ENCODE measurements at regions not wholly inside any gene's neighbourhood (a gene's known extent, or its start where the extent isn't known, plus 50 kb on each side); places are given as distances from the start of the nearest gene placed in this dataset.

DNA sequence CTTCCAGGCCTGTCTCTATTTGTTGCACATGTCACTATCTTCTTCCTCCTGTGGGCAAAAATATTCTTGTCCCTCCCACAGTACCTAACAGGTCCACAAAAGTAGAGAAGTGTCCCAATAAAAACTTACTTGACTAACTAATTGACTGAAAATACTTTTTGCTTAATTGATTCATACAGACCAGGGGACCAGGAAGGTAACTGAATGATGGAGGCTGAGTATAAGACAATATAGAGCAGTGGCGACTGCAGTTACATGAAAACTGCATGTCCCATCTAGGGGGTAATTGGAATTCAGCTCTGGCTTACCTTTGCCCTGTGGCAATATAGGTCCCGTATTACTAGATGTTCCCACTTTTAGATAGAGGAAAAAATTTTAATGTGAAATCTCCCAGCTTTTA lies 112.9 kb upstream of the CREB1 start:
- WGBS, 2 experiments (ENCODE audit: insufficient coverage in 2 of 2), result 100% methylated on average over 1 of the region's 2 CpGs
- no peaks in the 10 kb centered on the region for H3K4me1 ChIP-seq (ENCODE audit: control insufficient read depth, insufficient read depth, low read length, poor library complexity, severe bottlenecking)
- no peak overlapping the region for H3K4me3 ChIP-seq (ENCODE audit: extremely low read depth, insufficient read depth, low read length, poor library complexity, severe bottlenecking)
- no peak overlapping the region for H3K27ac ChIP-seq (ENCODE audit: low read depth, low read length, severe bottlenecking)
- H3K36me3 ChIP-seq (ENCODE audit: control insufficient read depth, insufficient read depth, low read length), result no peaks in the 10 kb centered on the region
- H3K9me3 ChIP-seq (ENCODE audit: control insufficient read depth, low read length), result no peaks in the 10 kb centered on the region

DNA sequence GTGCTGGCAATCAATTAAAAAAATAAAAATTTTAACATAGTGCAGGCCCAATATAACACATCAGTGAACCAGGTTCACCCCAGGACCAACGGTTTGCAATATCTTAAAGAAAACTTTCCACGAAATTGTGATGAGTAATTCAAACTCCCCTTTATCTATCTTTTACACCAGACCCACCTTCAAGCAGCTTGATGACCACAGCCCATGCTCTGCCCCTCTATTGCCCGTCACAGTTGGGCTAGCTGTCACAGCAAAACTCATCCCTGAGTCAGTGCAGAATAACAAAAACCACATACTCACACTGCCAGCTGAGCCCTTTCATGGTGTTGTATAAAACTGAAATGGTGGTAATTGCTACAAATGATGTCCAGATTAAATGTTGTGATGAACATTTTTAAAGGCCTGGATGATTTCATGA lies 112.5 kb upstream of the CREB1 start:
- WGBS, 2 experiments (ENCODE audit: insufficient coverage in 2 of 2), result 59 to 82% methylated on average over 2 of the region's 3 CpGs
- H3K4me3 ChIP-seq (ENCODE audit: extremely low read depth, insufficient read depth, low read length, poor library complexity, severe bottlenecking), result no peak overlapping the region
- H3K27ac ChIP-seq (ENCODE audit: low read depth, low read length, severe bottlenecking), result no peak overlapping the region

DNA sequence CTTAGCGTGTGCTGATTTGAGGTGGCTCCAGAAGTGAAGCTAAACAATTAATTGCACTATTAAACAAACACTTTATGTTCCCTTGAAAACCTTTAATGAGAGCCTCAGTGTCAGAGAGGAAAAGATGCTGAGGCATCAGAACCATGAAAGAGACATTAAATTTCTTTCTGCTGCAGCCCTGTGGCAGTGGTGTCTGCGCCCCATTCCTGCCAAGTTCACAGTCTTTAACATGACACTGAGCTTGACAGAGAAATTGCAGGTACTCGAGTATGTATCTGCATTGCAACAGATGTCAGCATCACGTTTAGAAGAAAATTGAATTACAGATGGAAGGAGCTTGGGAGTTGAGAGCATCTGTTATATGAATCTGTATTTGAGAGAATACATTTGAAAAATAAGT lies 111.3 kb upstream of the CREB1 start:
- WGBS, 2 experiments (ENCODE audit: insufficient coverage in 2 of 2), result 82 to 84% methylated on average over 3 to 4 of the region's 4 CpGs
- Histone ChIP-seq H3K4me3 (ENCODE audit: extremely low read depth, insufficient read depth, low read length, poor library complexity, severe bottlenecking) (no peak overlapping the region), H3K36me3 (ENCODE audit: control insufficient read depth, insufficient read depth, low read length) (no peaks in the 10 kb centered on the region), H3K27ac (ENCODE audit: low read depth, low read length, severe bottlenecking) (no peak overlapping the region), H3K9me3 (ENCODE audit: control insufficient read depth, low read length) (no peaks in the 10 kb centered on the region), H3K4me1 (ENCODE audit: control insufficient read depth, insufficient read depth, low read length, poor library complexity, severe bottlenecking) (no peaks in the 10 kb centered on the region)

More for the DNA sequence above, 112.5 kb upstream of the CREB1 start:
- H3K9me3 ChIP-seq (ENCODE audit: control insufficient read depth, low read length), result no peaks in the 10 kb centered on the region
- H3K4me1 ChIP-seq (ENCODE audit: control insufficient read depth, insufficient read depth, low read length, poor library complexity, severe bottlenecking), result no peaks in the 10 kb centered on the region
- no peaks in the 10 kb centered on the region for H3K36me3 ChIP-seq (ENCODE audit: control insufficient read depth, insufficient read depth, low read length)

DNA sequence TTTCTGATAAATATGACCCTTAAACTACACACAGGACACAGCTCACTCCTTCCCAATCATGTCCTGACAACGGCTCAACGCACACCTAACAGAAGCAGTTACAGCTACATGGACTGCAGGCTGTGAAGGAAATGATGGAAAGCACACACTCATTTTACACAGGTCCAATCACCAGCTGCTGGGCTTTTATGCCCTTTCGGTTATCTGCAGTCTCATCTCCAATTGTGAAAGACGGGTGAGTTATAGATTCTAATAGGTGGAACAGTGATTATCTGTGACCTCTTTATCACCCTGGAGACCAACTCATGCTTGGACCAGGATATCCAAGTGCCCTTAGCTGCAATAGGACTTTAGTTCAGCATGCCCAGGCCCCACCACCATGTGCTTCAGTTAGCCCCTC lies 110.4 kb upstream of the CREB1 start:
- no peaks in the 10 kb centered on the region for H3K36me3 ChIP-seq (ENCODE audit: control insufficient read depth, insufficient read depth, low read length)
- H3K9me3 ChIP-seq (ENCODE audit: control insufficient read depth, low read length), result no peaks in the 10 kb centered on the region
- WGBS, 2 experiments (ENCODE audit: insufficient coverage in 2 of 2), result 86 to 90% methylated on average over 2 of the region's 4 CpGs
- H3K4me1 ChIP-seq (ENCODE audit: control insufficient read depth, insufficient read depth, low read length, poor library complexity, severe bottlenecking), result no peaks in the 10 kb centered on the region
- no peak overlapping the region for H3K27ac ChIP-seq (ENCODE audit: low read depth, low read length, severe bottlenecking)
- no peak overlapping the region for H3K4me3 ChIP-seq (ENCODE audit: extremely low read depth, insufficient read depth, low read length, poor library complexity, severe bottlenecking)

DNA sequence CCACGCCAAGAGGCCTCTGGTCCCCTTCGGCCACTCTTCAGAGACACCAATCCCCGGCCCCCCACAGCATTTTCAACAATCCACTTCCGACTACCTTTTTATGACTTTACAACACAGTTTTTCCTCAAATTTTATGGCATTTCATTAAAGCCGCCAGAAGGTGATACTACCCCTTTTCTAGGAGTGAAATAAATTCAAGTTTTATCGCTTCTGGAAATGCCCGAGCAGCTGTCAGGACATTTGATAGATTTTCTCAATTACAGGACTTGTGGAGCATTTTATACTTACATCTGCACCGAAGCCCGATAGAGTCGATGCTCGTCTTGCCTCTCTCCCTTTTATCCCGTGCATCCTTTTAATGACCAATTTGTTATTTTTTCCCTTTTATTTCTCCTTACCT lies 108.1 kb upstream of the CREB1 start:
- Histone ChIP-seq H3K9me3 (ENCODE audit: control insufficient read depth, low read length) (no peaks in the 10 kb centered on the region), H3K27ac (ENCODE audit: low read depth, low read length, severe bottlenecking) (no peak overlapping the region), H3K4me3 (ENCODE audit: extremely low read depth, insufficient read depth, low read length, poor library complexity, severe bottlenecking) (no peak overlapping the region), H3K36me3 (ENCODE audit: control insufficient read depth, insufficient read depth, low read length) (no peaks in the 10 kb centered on the region), H3K4me1 (ENCODE audit: control insufficient read depth, insufficient read depth, low read length, poor library complexity, severe bottlenecking) (no peaks in the 10 kb centered on the region)
- WGBS, 2 experiments (ENCODE audit: insufficient coverage in 2 of 2), result 86 to 98% methylated on average over 9 to 12 of the region's 12 CpGs

DNA sequence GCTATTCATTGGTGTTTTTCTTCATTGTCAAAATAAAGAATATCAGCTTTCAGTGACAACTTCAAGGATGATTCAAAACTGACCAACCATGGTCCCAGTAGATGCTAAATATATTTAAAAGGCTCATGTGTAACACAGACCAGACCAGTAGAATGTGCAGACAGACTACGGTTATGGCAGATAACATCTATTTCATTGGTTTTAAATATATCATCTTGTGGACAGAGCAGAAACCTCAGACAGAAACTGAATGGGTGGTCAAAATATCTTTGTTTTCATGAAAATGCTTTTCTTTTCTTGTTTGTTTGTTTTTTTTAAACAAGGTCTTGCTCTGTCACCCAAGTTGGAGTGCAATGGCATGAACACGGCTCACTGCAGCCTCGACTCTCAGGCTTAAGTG lies 107.4 kb upstream of the CREB1 start:
- 83 to 100% methylated on average over 2 of the region's 3 CpGs for WGBS, 2 experiments (ENCODE audit: insufficient coverage in 2 of 2)
- Histone ChIP-seq H3K9me3 (ENCODE audit: control insufficient read depth, low read length) (no peaks in the 10 kb centered on the region), H3K4me3 (ENCODE audit: extremely low read depth, insufficient read depth, low read length, poor library complexity, severe bottlenecking) (no peak overlapping the region), H3K27ac (ENCODE audit: low read depth, low read length, severe bottlenecking) (no peak overlapping the region), H3K4me1 (ENCODE audit: control insufficient read depth, insufficient read depth, low read length, poor library complexity, severe bottlenecking) (no peaks in the 10 kb centered on the region), H3K36me3 (ENCODE audit: control insufficient read depth, insufficient read depth, low read length) (no peaks in the 10 kb centered on the region)

DNA sequence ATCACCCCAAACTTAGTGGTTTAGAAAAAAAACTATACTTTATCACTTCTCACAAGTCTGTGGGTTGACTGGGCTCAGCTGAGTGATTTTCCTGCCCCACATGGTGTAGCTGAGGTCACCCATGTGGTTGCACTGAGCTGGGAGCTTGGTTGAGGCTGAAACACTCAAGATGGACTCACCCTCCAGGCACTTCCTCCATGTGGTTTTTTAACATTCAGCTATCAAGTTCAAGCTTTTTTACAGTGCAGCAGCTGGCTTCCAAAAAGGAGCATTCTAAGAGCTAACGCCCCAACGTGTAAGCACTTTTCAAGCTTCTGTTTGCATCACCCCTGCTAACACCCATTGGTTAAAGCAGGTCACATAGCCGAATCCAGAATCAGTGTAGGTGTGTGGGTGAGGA lies 105.9 kb upstream of the CREB1 start:
- Histone ChIP-seq H3K9me3 (ENCODE audit: control insufficient read depth, low read length) (no peaks in the 10 kb centered on the region), H3K4me1 (ENCODE audit: control insufficient read depth, insufficient read depth, low read length, poor library complexity, severe bottlenecking) (no peaks in the 10 kb centered on the region), H3K27ac (ENCODE audit: low read depth, low read length, severe bottlenecking) (no peak overlapping the region), H3K4me3 (ENCODE audit: extremely low read depth, insufficient read depth, low read length, poor library complexity, severe bottlenecking) (no peak overlapping the region), H3K36me3 (ENCODE audit: control insufficient read depth, insufficient read depth, low read length) (no peaks in the 10 kb centered on the region)
- WGBS, 2 experiments (ENCODE audit: insufficient coverage in 2 of 2), result 50 to 93% methylated on average over 1 to 2 of the region's 3 CpGs

DNA sequence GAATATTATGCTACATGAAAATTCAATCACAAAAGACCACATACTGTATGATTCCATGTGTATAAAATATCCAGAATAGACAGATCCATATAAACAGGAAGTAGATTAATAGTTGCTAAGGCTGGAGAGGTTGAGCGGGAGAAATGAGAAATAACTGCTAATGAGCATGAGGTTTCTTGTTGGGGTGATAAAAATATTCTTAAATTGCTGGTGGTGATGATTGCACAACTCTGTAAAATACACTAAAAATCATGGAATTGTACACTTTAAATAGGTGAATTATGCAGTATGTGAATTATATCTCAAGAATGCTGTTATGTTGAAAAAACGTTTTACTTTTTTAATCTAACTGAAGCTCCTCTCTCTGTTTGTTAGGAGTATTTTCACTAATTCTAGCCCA lies 101.8 kb upstream of the CREB1 start:
- WGBS, 2 experiments (ENCODE audit: insufficient coverage in 2 of 2), result no CpG with 5 or more reads among the region's 2 CpGs
- no peak overlapping the region for H3K27ac ChIP-seq (ENCODE audit: low read depth, low read length, severe bottlenecking)
- no peaks in the 10 kb centered on the region for H3K36me3 ChIP-seq (ENCODE audit: control insufficient read depth, insufficient read depth, low read length)
- no peaks in the 10 kb centered on the region for H3K4me1 ChIP-seq (ENCODE audit: control insufficient read depth, insufficient read depth, low read length, poor library complexity, severe bottlenecking)
- H3K9me3 ChIP-seq (ENCODE audit: control insufficient read depth, low read length), result no peaks in the 10 kb centered on the region
- no peak overlapping the region for H3K4me3 ChIP-seq (ENCODE audit: extremely low read depth, insufficient read depth, low read length, poor library complexity, severe bottlenecking)

DNA sequence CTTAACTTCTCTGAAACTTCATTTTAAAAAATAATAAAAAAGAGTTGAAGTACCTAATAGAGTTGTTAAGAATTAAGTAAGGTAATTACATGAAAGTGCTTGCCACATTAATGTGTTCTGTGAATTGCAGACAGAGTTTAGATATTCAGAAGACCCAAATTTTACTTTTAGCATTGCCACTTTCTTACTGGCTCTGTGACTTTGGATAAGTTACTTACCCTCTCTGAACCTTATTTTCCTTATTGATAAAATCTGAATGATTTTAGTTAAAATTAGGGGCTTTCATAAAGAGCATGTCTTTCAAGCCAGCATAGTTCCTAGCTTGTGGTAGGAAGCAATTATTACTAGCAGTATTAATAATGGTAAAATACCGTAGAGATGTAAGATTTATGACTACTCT lies 101.2 kb upstream of the CREB1 start:
- no peaks in the 10 kb centered on the region for H3K36me3 ChIP-seq (ENCODE audit: control insufficient read depth, insufficient read depth, low read length)
- no peaks in the 10 kb centered on the region for H3K9me3 ChIP-seq (ENCODE audit: control insufficient read depth, low read length)
- no peak overlapping the region for H3K27ac ChIP-seq (ENCODE audit: low read depth, low read length, severe bottlenecking)
- no peaks in the 10 kb centered on the region for H3K4me1 ChIP-seq (ENCODE audit: control insufficient read depth, insufficient read depth, low read length, poor library complexity, severe bottlenecking)
- no CpG with 5 or more reads among the region's 1 CpG for WGBS, 2 experiments (ENCODE audit: insufficient coverage in 2 of 2)
- H3K4me3 ChIP-seq (ENCODE audit: extremely low read depth, insufficient read depth, low read length, poor library complexity, severe bottlenecking), result no peak overlapping the region

DNA sequence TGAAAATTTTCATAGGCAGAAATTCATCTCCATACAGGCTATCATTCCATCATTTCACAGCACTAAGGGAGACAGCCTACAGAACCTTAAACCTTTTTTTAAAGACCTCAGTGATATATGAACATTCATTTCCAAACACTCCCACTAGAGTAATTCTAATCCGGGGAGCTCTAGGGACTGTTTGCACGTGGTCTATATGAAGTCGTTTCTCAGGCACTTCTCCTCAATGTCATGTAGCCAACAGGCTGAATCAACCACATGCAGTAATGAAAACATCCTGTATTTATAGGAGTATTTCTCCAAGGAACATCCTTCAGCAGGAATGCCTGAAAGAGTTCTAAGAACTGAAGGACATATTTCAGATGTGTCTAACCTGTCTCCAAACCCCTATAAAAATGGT lies 97.3 kb upstream of the CREB1 start:
- Histone ChIP-seq H3K4me1 (ENCODE audit: control insufficient read depth, insufficient read depth, low read length, poor library complexity, severe bottlenecking) (no peaks in the 10 kb centered on the region), H3K4me3 (ENCODE audit: extremely low read depth, insufficient read depth, low read length, poor library complexity, severe bottlenecking) (no peak overlapping the region), H3K9me3 (ENCODE audit: control insufficient read depth, low read length) (no peaks in the 10 kb centered on the region), H3K27ac (ENCODE audit: low read depth, low read length, severe bottlenecking) (no peak overlapping the region), H3K36me3 (ENCODE audit: control insufficient read depth, insufficient read depth, low read length) (no peaks in the 10 kb centered on the region)
- 100% methylated on average over 1 of the region's 3 CpGs for WGBS, 2 experiments (ENCODE audit: insufficient coverage in 2 of 2)

DNA sequence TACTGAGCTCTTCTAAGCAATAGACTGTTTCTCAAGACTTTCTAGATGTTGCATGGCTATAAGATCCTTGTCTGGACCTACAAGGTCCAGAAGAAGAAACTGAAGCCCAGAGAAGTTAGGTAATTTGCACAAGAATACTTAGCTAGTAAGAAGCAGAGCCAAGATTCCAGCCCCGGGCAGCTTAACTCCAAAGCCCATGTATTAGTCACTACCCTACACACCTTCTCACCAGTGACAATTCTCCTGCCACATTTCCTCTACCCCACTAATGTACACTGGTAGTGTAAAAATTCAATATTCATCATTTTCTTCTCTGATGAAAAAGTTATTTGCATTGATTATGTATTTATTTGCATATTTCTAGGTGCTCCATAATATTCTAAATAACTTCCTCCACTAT lies 95.5 kb upstream of the CREB1 start:
- Histone ChIP-seq H3K4me1 (ENCODE audit: control insufficient read depth, insufficient read depth, low read length, poor library complexity, severe bottlenecking) (no peaks in the 10 kb centered on the region), H3K4me3 (ENCODE audit: extremely low read depth, insufficient read depth, low read length, poor library complexity, severe bottlenecking) (no peak overlapping the region), H3K9me3 (ENCODE audit: control insufficient read depth, low read length) (no peaks in the 10 kb centered on the region), H3K27ac (ENCODE audit: low read depth, low read length, severe bottlenecking) (no peak overlapping the region), H3K36me3 (ENCODE audit: control insufficient read depth, insufficient read depth, low read length) (no peaks in the 10 kb centered on the region)
- WGBS, 2 experiments (ENCODE audit: insufficient coverage in 2 of 2), result no CpG with 5 or more reads among the region's 1 CpG
